HCT116 (cell line): ENCODE measurements at regions not wholly inside any gene's neighbourhood (a gene's known extent, or its start where the extent isn't known, plus 50 kb on each side); places are given as distances from the start of the nearest gene placed in this dataset.

Source experiments
- ELF1 ChIP-seq: IDR thresholded peaks from 2 replicates; pipeline ENCODE4 v1.6.1; 2012; ENCODE audit warnings: low read depth, borderline replicate concordance
- EZH2phosphoT487 ChIP-seq: fragments of 200-600 bp; IDR thresholded peaks from 2 replicates; pipeline ENCODE4 v1.6.1; 2018; ENCODE audit warnings: antibody characterized with exemption, borderline replicate concordance
- POLR2A ChIP-seq: IDR thresholded peaks from 2 replicates; pipeline ENCODE4 v1.7.0; 2011; ENCODE audit warnings: borderline replicate concordance; ENCODE audit not compliant: insufficient read depth, insufficient read length; ENCODE audit errors: extremely low read depth
- POLR2AphosphoS5 ChIP-seq: IDR thresholded peaks from 2 replicates; pipeline ENCODE4 v1.6.1; 2011; ENCODE audit warnings: mild to moderate bottlenecking, low read depth, low read length, moderate library complexity
- RAD21 ChIP-seq: IDR thresholded peaks from 2 replicates; pipeline ENCODE4 v1.6.1; 2012; ENCODE audit warnings: low read depth, mild to moderate bottlenecking
- TF ChIP-seq, protein P1 (sequence below), 3 experiments: fragments of 200-600 bp in 1 of 3; sonication (generic) in 1 of 3; IDR thresholded peaks in 2 of 3; conservative IDR thresholded peaks in 1 of 3; 2 replicates each; pipeline ENCODE4 v1.5.1; 2012 to 2017; ENCODE audit warnings: low read depth in 2 of 3, low read length in 2 of 3, antibody characterized with exemption in 1 of 3, borderline replicate concordance in 1 of 3, control low read depth in 1 of 3, mild to moderate bottlenecking in 1 of 3, mixed read lengths in 1 of 3, mixed run types in 1 of 3, moderate library complexity in 1 of 3; ENCODE audit not compliant: insufficient read depth in 1 of 3
- TF ChIP-seq, protein P2 (sequence below): IDR thresholded peaks from 2 replicates; pipeline ENCODE4 v1.6.1; 2012

DNA sequence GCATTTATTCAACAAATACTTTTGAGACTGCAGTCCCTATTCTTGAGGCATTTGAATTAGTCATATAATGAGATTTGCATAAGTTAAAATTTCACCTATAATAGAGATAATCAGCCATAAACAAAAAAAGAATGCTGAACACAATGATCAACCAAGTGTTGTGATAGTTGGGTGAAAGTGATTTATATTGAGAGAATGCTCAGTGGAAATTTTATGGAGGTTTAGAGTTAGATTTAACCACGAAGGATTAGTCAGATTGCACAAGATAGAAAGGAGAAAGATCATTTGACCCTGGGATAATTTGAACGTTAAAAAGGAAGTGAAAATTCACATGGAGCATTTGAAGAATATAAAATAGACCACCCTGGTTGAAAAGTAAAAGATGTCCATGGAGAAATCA lies 356.2 kb downstream of the NPR3 start:
- TF ChIP-seq, protein P1, sequence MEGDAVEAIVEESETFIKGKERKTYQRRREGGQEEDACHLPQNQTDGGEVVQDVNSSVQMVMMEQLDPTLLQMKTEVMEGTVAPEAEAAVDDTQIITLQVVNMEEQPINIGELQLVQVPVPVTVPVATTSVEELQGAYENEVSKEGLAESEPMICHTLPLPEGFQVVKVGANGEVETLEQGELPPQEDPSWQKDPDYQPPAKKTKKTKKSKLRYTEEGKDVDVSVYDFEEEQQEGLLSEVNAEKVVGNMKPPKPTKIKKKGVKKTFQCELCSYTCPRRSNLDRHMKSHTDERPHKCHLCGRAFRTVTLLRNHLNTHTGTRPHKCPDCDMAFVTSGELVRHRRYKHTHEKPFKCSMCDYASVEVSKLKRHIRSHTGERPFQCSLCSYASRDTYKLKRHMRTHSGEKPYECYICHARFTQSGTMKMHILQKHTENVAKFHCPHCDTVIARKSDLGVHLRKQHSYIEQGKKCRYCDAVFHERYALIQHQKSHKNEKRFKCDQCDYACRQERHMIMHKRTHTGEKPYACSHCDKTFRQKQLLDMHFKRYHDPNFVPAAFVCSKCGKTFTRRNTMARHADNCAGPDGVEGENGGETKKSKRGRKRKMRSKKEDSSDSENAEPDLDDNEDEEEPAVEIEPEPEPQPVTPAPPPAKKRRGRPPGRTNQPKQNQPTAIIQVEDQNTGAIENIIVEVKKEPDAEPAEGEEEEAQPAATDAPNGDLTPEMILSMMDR (IDR thresholded peaks at IDR 0.05 in 2 of 3, conservative IDR thresholded peaks at IDR 0.05 in 1 of 3; ENCODE audit: borderline replicate concordance in 1 of 3, insufficient read depth in 1 of 3, low read depth in 2 of 3, low read length in 2 of 3), result no peak
- TF ChIP-seq, protein P2, sequence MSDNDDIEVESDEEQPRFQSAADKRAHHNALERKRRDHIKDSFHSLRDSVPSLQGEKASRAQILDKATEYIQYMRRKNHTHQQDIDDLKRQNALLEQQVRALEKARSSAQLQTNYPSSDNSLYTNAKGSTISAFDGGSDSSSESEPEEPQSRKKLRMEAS, result no peak
- TF ChIP-seq POLR2A (no peak), EZH2phosphoT487 (no peak), RAD21 (no peak), POLR2AphosphoS5 (no peak), ELF1 (no peak)
